ENCODE measurements at regions not wholly inside any gene's neighbourhood (a gene's known extent, or its start where the extent isn't known, plus 50 kb on each side); places are given as distances from the start of the nearest gene placed in this dataset.

- CTCF ChIA-PET: no interaction called here
- POLR2A ChIA-PET: no interaction called here
- H3K27ac ChIP-seq (ENCODE audit: extremely low read depth, low read depth, low read length): no peak overlapping the region
- H3K36me3 ChIP-seq (ENCODE audit: control insufficient read depth in 2 of 2, insufficient read depth in 1 of 2, low read length in 2 of 2): no peaks in the 10 kb centered on the region
- TF ChIP-seq ZSCAN4 (tag by site-specific recombination; IDR thresholded peaks at IDR 0.05) (no peak), FEZF1 (tag by site-specific recombination; IDR thresholded peaks at IDR 0.05) (0 out of 2 replicates have a peak, but pooled peaks have one; percentile 19)
- no peaks in the 10 kb centered on the region for H3K4me1 ChIP-seq (ENCODE audit: control insufficient read depth, insufficient read depth, low read length)
- H3K4me3 ChIP-seq (ENCODE audit: low read depth, low read length): no peak overlapping the region
- no peaks in the 10 kb centered on the region for H3K9me3 ChIP-seq (ENCODE audit: control insufficient read depth, insufficient read depth, low read depth, low read length)
These were observed 89.7 kb upstream of the PCDH7 start for GRCh38 chr4:30630431-30630830.

DNA sequence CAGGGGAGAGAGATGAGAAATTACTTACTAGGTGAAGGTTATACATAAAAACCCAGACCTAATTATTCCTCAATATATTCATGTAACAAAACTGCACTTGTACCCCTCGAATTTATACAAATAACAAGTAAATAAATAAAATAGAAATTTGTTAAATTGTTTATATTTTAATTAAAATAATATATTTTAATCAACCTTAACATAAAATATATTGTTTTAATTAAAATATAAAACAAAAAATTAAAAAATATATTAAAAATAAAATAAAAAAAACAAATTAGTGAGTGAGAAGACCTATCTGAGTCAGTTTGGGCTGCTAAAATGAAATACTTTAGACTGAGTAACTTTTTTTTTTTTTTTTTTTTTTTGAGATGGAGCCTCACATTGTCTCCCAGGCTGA lies 87.4 kb upstream of the PCDH7 start:
- Histone ChIP-seq H3K27ac (ENCODE audit: extremely low read depth, low read depth, low read length) (no peak overlapping the region), H3K36me3 (ENCODE audit: control insufficient read depth in 2 of 2, insufficient read depth in 1 of 2, low read length in 2 of 2) (no peaks in the 10 kb centered on the region), H3K4me3 (ENCODE audit: low read depth, low read length) (no peak overlapping the region), H3K4me1 (ENCODE audit: control insufficient read depth, insufficient read depth, low read length) (no peaks in the 10 kb centered on the region), H3K9me3 (ENCODE audit: control insufficient read depth, insufficient read depth, low read depth, low read length) (no peaks in the 10 kb centered on the region)
- CTCF ChIA-PET: no interaction called here
- TF ChIP-seq ZNF133 (tag by site-specific recombination; IDR thresholded peaks at IDR 0.05): no peak
- no peak for TF ChIP-seq ZNF768 (tag by site-specific recombination; IDR thresholded peaks at IDR 0.05)
- TF ChIP-seq ZNF639 (tag by site-specific recombination; IDR thresholded peaks at IDR 0.05): no peak
- TF ChIP-seq ZBTB8A (tag by site-specific recombination; IDR thresholded peaks at IDR 0.05): no peak
- TF ChIP-seq ZNF670 (tag by site-specific recombination; IDR thresholded peaks at IDR 0.05; ENCODE audit: low read depth): no peak
- TF ChIP-seq ZNF555 (tag by site-specific recombination; conservative IDR thresholded peaks at IDR 0.05): no peak
- POLR2A ChIA-PET: no interaction called here

DNA sequence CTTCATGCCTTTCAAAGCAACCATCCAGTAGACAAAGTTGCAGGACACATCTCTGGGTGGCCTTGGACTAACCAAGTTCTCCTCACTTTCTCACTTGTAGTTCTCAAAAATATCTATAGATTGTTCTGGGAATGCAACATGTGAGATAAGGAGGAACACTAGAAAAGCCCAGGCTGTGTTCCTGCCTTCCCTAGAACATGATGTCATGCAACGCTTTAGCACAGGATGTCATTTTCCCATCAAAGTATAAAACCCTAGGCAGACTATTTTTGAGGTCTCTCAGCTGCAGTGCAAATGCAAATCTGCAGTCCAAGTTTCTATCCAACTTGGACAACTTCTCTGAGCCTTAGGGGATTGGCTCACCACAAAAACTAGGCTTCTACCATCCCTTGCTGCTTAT lies 78.8 kb upstream of the PCDH7 start:
- Histone ChIP-seq H3K4me3 (ENCODE audit: low read depth, low read length) (no peak overlapping the region), H3K9me3 (ENCODE audit: control insufficient read depth, insufficient read depth, low read depth, low read length) (no peaks in the 10 kb centered on the region), H3K4me1 (ENCODE audit: control insufficient read depth, insufficient read depth, low read length) (no peaks in the 10 kb centered on the region), H3K36me3 (ENCODE audit: control insufficient read depth in 2 of 2, insufficient read depth in 1 of 2, low read length in 2 of 2) (no peaks in the 10 kb centered on the region), H3K27ac (ENCODE audit: extremely low read depth, low read depth, low read length) (no peak overlapping the region)
- POLR2A ChIA-PET: no interaction called here
- CTCF ChIA-PET: no interaction called here
- no peak for TF ChIP-seq ZNF416 (tag by site-specific recombination; IDR thresholded peaks at IDR 0.05)
- TF ChIP-seq SP2 (tag by site-specific recombination; IDR thresholded peaks at IDR 0.05): no peak
- no peak for TF ChIP-seq PRDM4 (tag by site-specific recombination; IDR thresholded peaks at IDR 0.05)
- TF ChIP-seq RBAK (tag by site-specific recombination; IDR thresholded peaks at IDR 0.05): no peak
- no peak for TF ChIP-seq ZFHX2 (tag by site-specific recombination; conservative IDR thresholded peaks at IDR 0.05)
- TF ChIP-seq CTCF (tag by site-specific recombination; IDR thresholded peaks at IDR 0.05): no peak
- no peak for TF ChIP-seq SP7 (tag by site-specific recombination; IDR thresholded peaks at IDR 0.05)
- TF ChIP-seq ZNF837 (tag by site-specific recombination; IDR thresholded peaks at IDR 0.05): no peak
- no peak for TF ChIP-seq ZBTB10 (tag by site-specific recombination; IDR thresholded peaks at IDR 0.05)
- no peak for TF ChIP-seq ZNF211 (tag by site-specific recombination; IDR thresholded peaks at IDR 0.05; ENCODE audit: low read depth)
- no peak for TF ChIP-seq ZNF324 (tag by site-specific recombination; IDR thresholded peaks at IDR 0.05)
- TF ChIP-seq ZNF302 (tag by site-specific recombination; IDR thresholded peaks at IDR 0.05; ENCODE audit: low read depth): no peak
- TF ChIP-seq, protein P1, sequence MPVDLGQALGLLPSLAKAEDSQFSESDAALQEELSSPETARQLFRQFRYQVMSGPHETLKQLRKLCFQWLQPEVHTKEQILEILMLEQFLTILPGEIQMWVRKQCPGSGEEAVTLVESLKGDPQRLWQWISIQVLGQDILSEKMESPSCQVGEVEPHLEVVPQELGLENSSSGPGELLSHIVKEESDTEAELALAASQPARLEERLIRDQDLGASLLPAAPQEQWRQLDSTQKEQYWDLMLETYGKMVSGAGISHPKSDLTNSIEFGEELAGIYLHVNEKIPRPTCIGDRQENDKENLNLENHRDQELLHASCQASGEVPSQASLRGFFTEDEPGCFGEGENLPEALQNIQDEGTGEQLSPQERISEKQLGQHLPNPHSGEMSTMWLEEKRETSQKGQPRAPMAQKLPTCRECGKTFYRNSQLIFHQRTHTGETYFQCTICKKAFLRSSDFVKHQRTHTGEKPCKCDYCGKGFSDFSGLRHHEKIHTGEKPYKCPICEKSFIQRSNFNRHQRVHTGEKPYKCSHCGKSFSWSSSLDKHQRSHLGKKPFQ (tag by site-specific recombination; IDR thresholded peaks at IDR 0.05): no peak
- TF ChIP-seq SP3 (tag by site-specific recombination; IDR thresholded peaks at IDR 0.05): no peak
- no peak for TF ChIP-seq ZNF155 (tag by site-specific recombination; IDR thresholded peaks at IDR 0.05)
